Spleen (tissue), 11 donors: ENCODE measurements at regions not wholly inside any gene's neighbourhood (a gene's known extent, or its start where the extent isn't known, plus 50 kb on each side); places are given as distances from the start of the nearest gene placed in this dataset.

Experiments used
- DNase-seq: peaks from one replicate; pipeline ENCODE4 v3.0.0-alpha.2; 2020
- H3K27ac ChIP-seq, 8 donors: fragments of 200-600 bp; sonication (generic) in 7 of 8; 1 replicate in 4 of 8; 2 replicates in 4 of 8; pipeline versions ENCODE4 v1.5.0 to v1.8.0; 2016 to 2021; ENCODE audit warnings: inconsistent platforms in 4 of 8, mild to moderate bottlenecking in 4 of 8, moderate library complexity in 1 of 8
- H3K27me3 ChIP-seq, 7 donors: fragments of 200-600 bp; sonication (generic) in 6 of 7; replicated peaks in 1 of 7; 1 replicate in 4 of 7; 2 replicates in 3 of 7; pipeline versions ENCODE4 v1.5.0 to v1.8.0; 2016 to 2021; ENCODE audit warnings: inconsistent platforms in 3 of 7, mild to moderate bottlenecking in 1 of 7
- H3K36me3 ChIP-seq, 6 donors: fragments of 200-600 bp; sonication (generic) in 5 of 6; 1 replicate in 4 of 6; 2 replicates in 2 of 6; pipeline versions ENCODE4 v1.5.0 to v1.8.0; 2016 to 2021; ENCODE audit warnings: inconsistent platforms in 2 of 6
- H3K4me1 ChIP-seq, 6 donors: fragments of 200-600 bp; sonication (generic) in 5 of 6; 1 replicate in 3 of 6; 2 replicates in 3 of 6; pipeline versions ENCODE4 v1.5.0 to v1.8.0; 2016 to 2021; ENCODE audit warnings: inconsistent platforms in 3 of 6
- H3K4me3 ChIP-seq, 8 donors: fragments of 200-600 bp; sonication (generic) in 7 of 8; 1 replicate in 4 of 8; 2 replicates in 4 of 8; pipeline versions ENCODE4 v1.5.0 to v1.8.0; 2016 to 2021; ENCODE audit warnings: inconsistent platforms in 4 of 8, mild to moderate bottlenecking in 4 of 8, moderate library complexity in 2 of 8
- H3K9me3 ChIP-seq, 8 donors: fragments of 200-600 bp; sonication (generic) in 7 of 8; 1 replicate in 4 of 8; 2 replicates in 4 of 8; pipeline versions ENCODE4 v1.5.0 to v1.8.0; 2016 to 2021; ENCODE audit warnings: inconsistent platforms in 4 of 8
- CTCF ChIP-seq, 11 experiments: fragments of 200-600 bp in 7 of 11; fragments of 450-650 bp in 4 of 11; sonication (generic) in 4 of 11; IDR thresholded peaks in 8 of 11; conservative IDR thresholded peaks in 3 of 11; 1 replicate in 7 of 11; 2 replicates in 4 of 11; pipeline versions ENCODE4 v1.4.0 to v1.8.0; 2016 to 2021; ENCODE audit warnings: antibody characterized with exemption in 11 of 11, inconsistent platforms in 4 of 11, mild to moderate bottlenecking in 1 of 11
- POLR2A ChIP-seq, 3 donors: fragments of 450-650 bp; IDR thresholded peaks; one replicate each; pipeline ENCODE4 v1.5.1; 2017; ENCODE audit warnings: antibody characterized with exemption in 3 of 3, mild to moderate bottlenecking in 1 of 3
- POLR2AphosphoS5 ChIP-seq, 3 donors: sonication (generic); formaldehyde crosslinking; IDR thresholded peaks; one replicate each; pipeline ENCODE4 v1.5.1; 2017; ENCODE audit warnings: antibody characterized with exemption in 3 of 3
- WGBS, 5 donors: extraction: QIAGEN DNeasy Blood & Tissue Kit in 3 of 5; methylation state at CpG; one replicate each; pipeline versions ENCODE4 v1.1.5 to v1.1.7; 2013 to 2018; 5-methylcytosine and 5-hydroxymethylcytosine counted together
- intact Hi-C: fragments of 100-400 bp; cut with DNase I; formaldehyde crosslinking; loops from one replicate; pipeline ENCODE4 v1.15.0; 2023; ENCODE audit warnings: low total_unique reads
- donor health status: healthy with polysubstance abuse.
- donor health status: DM: no; HTN: no; CAD: no; lungs with moderate emphysema.
- donor health status: DM: no; HTN: no; CAD: no.
- donor health status: Bipolar disorder and iron deficiency.
- donor health status: healthy.
- donor health status: DM: no; HTN: no; CAD: no.
- donor health status: DM: yes; HTN: yes; CAD: no.

GRCh38 chr6:150813993-150814359 is 51.5 kb upstream of the MTHFD1L start:
- H3K4me3 ChIP-seq, result no peak overlapping the region
- TF ChIP-seq POLR2A (IDR thresholded peaks at IDR 0.05), result no peak
- TF ChIP-seq POLR2AphosphoS5 (IDR thresholded peaks at IDR 0.05), result no peak
- no peak for TF ChIP-seq CTCF (IDR thresholded peaks at IDR 0.05 in 8 of 11, conservative IDR thresholded peaks at IDR 0.05 in 3 of 11)
- no peaks in the 10 kb centered on the region for H3K9me3 ChIP-seq
- intact Hi-C loops, result loop anchor here (2.0 kb wide), 1 partner anchor 395 kb away; no protein-coding TSS in a partner anchor
- no peaks in the 10 kb centered on the region for H3K27me3 ChIP-seq
- H3K4me1 ChIP-seq, result peaks cover 9 to 67% (median 45%) of the 10 kb centered on the region in 6 donors
- peaks cover 0 to 66% (median 36%) of the 10 kb centered on the region in 6 donors for H3K36me3 ChIP-seq
- H3K27ac ChIP-seq, result peak overlapping the region in 7 of 8 donors; percentile 10 to 79 (median 60)
- no peak for DNase-seq
- 57 to 70% (median 65%) methylated on average over 3 of the region's 3 CpGs for WGBS, 5 donors
